ENCODE measurements at regions not wholly inside any gene's neighbourhood (a gene's known extent, or its start where the extent isn't known, plus 50 kb on each side); places are given as distances from the start of the nearest gene placed in this dataset.

GRCh38 chr9:118529210-118529609 lies 825.0 kb downstream of the TLR4 start:
- no peak overlapping the region for H4K91ac ChIP-seq (ENCODE audit: insufficient read length, low read depth, low read length)
- Mint-ChIP-seq H3K27me3 (ENCODE audit: low read depth) (no peaks in the 10 kb centered on the region), H3K27ac (no peak overlapping the region; a peak in 1 of 7 replicates), H3K4me3 (no peak overlapping the region), H3K4me1 (peaks cover 3% of the 10 kb centered on the region in 2 experiments; a peak in 2 of 4 replicates), H3K9me3 (no peaks in the 10 kb centered on the region), H3K36me3 (ENCODE audit: insufficient read depth in 1 of 3, low read depth in 3 of 3) (no peaks in the 10 kb centered on the region)
- no peaks in the 10 kb centered on the region for H3K23me2 ChIP-seq (ENCODE audit: insufficient read length, low read depth, low read length, poor library complexity, severe bottlenecking)
- no peak overlapping the region for H3K14ac ChIP-seq (ENCODE audit: insufficient read depth, low read length)
- H3T11ph ChIP-seq (ENCODE audit: low read length), result no peak overlapping the region
- no peak overlapping the region for H3K56ac ChIP-seq (ENCODE audit: insufficient read length, low read depth, low read length)
- no peak overlapping the region for H3K18ac ChIP-seq (ENCODE audit: insufficient read length, low read depth, low read length)
- H4K20me1 ChIP-seq (ENCODE audit: control insufficient read depth, insufficient read depth, insufficient read length), result no peaks in the 10 kb centered on the region
- no peak overlapping the region for H3K4ac ChIP-seq (ENCODE audit: low read depth, low read length)
- H3K9ac ChIP-seq (ENCODE audit: extremely low read depth, insufficient read length, low read length), result no peak overlapping the region
- no peak for DNase-seq
- H4K5ac ChIP-seq (ENCODE audit: insufficient read length, low read depth, low read length), result no peak overlapping the region
- H3K79me1 ChIP-seq (ENCODE audit: insufficient read depth, low read depth, low read length, poor library complexity, severe bottlenecking), result no peaks in the 10 kb centered on the region
- H3K79me2 ChIP-seq (ENCODE audit: insufficient read depth, low read length), result no peaks in the 10 kb centered on the region
- H2BK5ac ChIP-seq (ENCODE audit: insufficient read length, low read length), result no peak overlapping the region
- no peak overlapping the region for H2AFZ ChIP-seq (ENCODE audit: low read length)
- no peak overlapping the region for H2AK5ac ChIP-seq (ENCODE audit: insufficient read length, low read length)
- H3K23ac ChIP-seq (ENCODE audit: insufficient read length, low read depth, low read length), result no peak overlapping the region
- no peaks in the 10 kb centered on the region for H3K4me1 ChIP-seq (ENCODE audit: insufficient read depth, low read length)
- no CpG with 5 or more reads among the region's 3 CpGs for WGBS (ENCODE audit: extremely low coverage, insufficient read length, low lambda C conversion rate)
- H2BK20ac ChIP-seq (ENCODE audit: low read depth, low read length, poor library complexity, severe bottlenecking), result no peak overlapping the region
- H3K9me3 ChIP-seq (ENCODE audit: control insufficient read depth, low read depth, low read length), result no peaks in the 10 kb centered on the region
- no peak overlapping the region for H2BK15ac ChIP-seq (ENCODE audit: low read depth, low read length)
- H3K27ac ChIP-seq (ENCODE audit: insufficient read length, low read depth, low read length), result no peak overlapping the region
- H2BK12ac ChIP-seq (ENCODE audit: insufficient read length, low read depth, low read length), result no peak overlapping the region
- TF ChIP-seq CTCF (conservative IDR thresholded peaks at IDR 0.05), result no peak
- no peak overlapping the region for H4K8ac ChIP-seq (replicated peaks; ENCODE audit: insufficient read length, low read depth, low read length)
- H2BK120ac ChIP-seq (ENCODE audit: low read depth, low read length, poor library complexity, severe bottlenecking), result no peak overlapping the region
- H3K4me2 ChIP-seq (ENCODE audit: insufficient read depth, insufficient read length, low read length), result no peak overlapping the region
- H3K27me3 ChIP-seq (ENCODE audit: insufficient read depth, low read length), result no peaks in the 10 kb centered on the region

Data from H9 (cell line).